ENCODE measurements at regions not wholly inside any gene's neighbourhood (a gene's known extent, or its start where the extent isn't known, plus 50 kb on each side); places are given as distances from the start of the nearest gene placed in this dataset.

GRCh38 chr20:60700728-60701127, 551.3 kb upstream of the CDH4 start (continued):
- no peak for TF ChIP-seq ZNF610 (tag by site-specific recombination; IDR thresholded peaks at IDR 0.05; ENCODE audit: borderline replicate concordance)
- no peak for TF ChIP-seq ZBTB48 (tag by site-specific recombination; IDR thresholded peaks at IDR 0.05)

- H3K9me3 ChIP-seq (ENCODE audit: control insufficient read depth, insufficient read depth, low read depth, low read length) = no peaks in the 10 kb centered on the region
- TF ChIP-seq ZNF513 (tag by site-specific recombination; IDR thresholded peaks at IDR 0.05) (no peak), WT1 (tag by site-specific recombination; IDR thresholded peaks at IDR 0.05) (no peak), ZNF670 (tag by site-specific recombination; IDR thresholded peaks at IDR 0.05; ENCODE audit: low read depth) (no peak), ZSCAN4 (tag by site-specific recombination; IDR thresholded peaks at IDR 0.05) (no peak), YY1 (tag by site-specific recombination; IDR thresholded peaks at IDR 0.05) (no peak), ZNF544 (tag by site-specific recombination; IDR thresholded peaks at IDR 0.05) (no peak), ZNF561 (tag by site-specific recombination; IDR thresholded peaks at IDR 0.05; ENCODE audit: borderline replicate concordance) (no peak), BCL11B (tag by site-specific recombination; IDR thresholded peaks at IDR 0.05; ENCODE audit: low read depth) (no peak), ZNF391 (tag by site-specific recombination; IDR thresholded peaks at IDR 0.05; ENCODE audit: borderline replicate concordance, low read depth) (no peak)
- H3K4me1 ChIP-seq (ENCODE audit: control insufficient read depth, insufficient read depth, low read length) = no peaks in the 10 kb centered on the region
- ChIA-PET POLR2A (no interaction called here), CTCF (no interaction called here)
- H3K36me3 ChIP-seq (ENCODE audit: control insufficient read depth in 2 of 2, insufficient read depth in 1 of 2, low read length in 2 of 2) = no peaks in the 10 kb centered on the region
- H3K4me3 ChIP-seq (ENCODE audit: low read depth, low read length) = no peak overlapping the region
- no peak overlapping the region for H3K27ac ChIP-seq (ENCODE audit: extremely low read depth, low read depth, low read length)
Observed at GRCh38 chr20:60704147-60704546, 547.9 kb upstream of the CDH4 start.

GRCh38 chr20:60713396-60713795, 538.7 kb upstream of the CDH4 start:
- H3K4me3 ChIP-seq (ENCODE audit: low read depth, low read length) = no peak overlapping the region
- no peaks in the 10 kb centered on the region for H3K36me3 ChIP-seq (ENCODE audit: control insufficient read depth in 2 of 2, insufficient read depth in 1 of 2, low read length in 2 of 2)
- no peak overlapping the region for H3K27ac ChIP-seq (ENCODE audit: extremely low read depth, low read depth, low read length)
- no peaks in the 10 kb centered on the region for H3K9me3 ChIP-seq (ENCODE audit: control insufficient read depth, insufficient read depth, low read depth, low read length)
- no peaks in the 10 kb centered on the region for H3K4me1 ChIP-seq (ENCODE audit: control insufficient read depth, insufficient read depth, low read length)
- ChIA-PET CTCF (no interaction called here), POLR2A (no interaction called here)
- TF ChIP-seq ZNF114 (tag by site-specific recombination; IDR thresholded peaks at IDR 0.05) = no peak
- TF ChIP-seq ZSCAN23 (tag by site-specific recombination; IDR thresholded peaks at IDR 0.05) = no peak
- no peak for TF ChIP-seq ZNF366 (tag by site-specific recombination; conservative IDR thresholded peaks at IDR 0.05)
- TF ChIP-seq ZNF707 (tag by site-specific recombination; IDR thresholded peaks at IDR 0.05) = no peak
- no peak for TF ChIP-seq YY2 (tag by site-specific recombination; IDR thresholded peaks at IDR 0.05)
- TF ChIP-seq RBAK (tag by site-specific recombination; IDR thresholded peaks at IDR 0.05) = no peak
- TF ChIP-seq ZNF175 (tag by site-specific recombination; IDR thresholded peaks at IDR 0.05) = no peak
- no peak for TF ChIP-seq ZNF10 (tag by site-specific recombination; IDR thresholded peaks at IDR 0.05)
- TF ChIP-seq ZNF274 (IDR thresholded peaks at IDR 0.05; ENCODE audit: low read length) = no peak
- TF ChIP-seq ZNF274 (tag by site-specific recombination; IDR thresholded peaks at IDR 0.05; ENCODE audit: borderline replicate concordance) = no peak
- no peak for TF ChIP-seq ZEB2 (tag by site-specific recombination; IDR thresholded peaks at IDR 0.05)
- TF ChIP-seq ZNF530 (tag by site-specific recombination; IDR thresholded peaks at IDR 0.05; ENCODE audit: low read depth) = no peak
- no peak for TF ChIP-seq ZBTB1 (tag by site-specific recombination; IDR thresholded peaks at IDR 0.05)
- no peak for TF ChIP-seq ZNF350 (tag by site-specific recombination; IDR thresholded peaks at IDR 0.05)
- TF ChIP-seq HOXD13 (CRISPR knock-in tag; IDR thresholded peaks at IDR 0.05; ENCODE audit: borderline replicate concordance) = no peak
- no peak for TF ChIP-seq REST (tag by site-specific recombination; IDR thresholded peaks at IDR 0.05)
- no peak for TF ChIP-seq ZNF768 (tag by site-specific recombination; IDR thresholded peaks at IDR 0.05)
- TF ChIP-seq ZNF513 (tag by site-specific recombination; IDR thresholded peaks at IDR 0.05) = no peak

All from HEK293 (cell line).